IPS DF 4.7 (cell line): ENCODE measurements at regions not wholly inside any gene's neighbourhood (a gene's known extent, or its start where the extent isn't known, plus 50 kb on each side); places are given as distances from the start of the nearest gene placed in this dataset.

Source experiments
- DNase-seq: peaks from one replicate; pipeline ENCODE4 v3.0.0-alpha.2; 2013; ENCODE audit warnings: low spot score; ENCODE audit errors: extremely low read depth

- no peak for DNase-seq
These were observed 231.3 kb upstream of the CELF2 start for GRCh38 chr10:10786109-10787090.

GRCh38 chr10:10787586-10787985 is 230.1 kb upstream of the CELF2 start:
- no peak for DNase-seq

GRCh38 chr10:10788761-10789160 is 228.9 kb upstream of the CELF2 start:
- DNase-seq = no peak

- no peak for DNase-seq
These were observed 225.8 kb upstream of the CELF2 start for GRCh38 chr10:10791869-10792268.

GRCh38 chr10:10792681-10793080 is 225.0 kb upstream of the CELF2 start:
- no peak for DNase-seq

- DNase-seq = no peak
These were observed 223.6 kb upstream of the CELF2 start for GRCh38 chr10:10794046-10794445.

GRCh38 chr10:10794791-10795191 is 222.9 kb upstream of the CELF2 start:
- DNase-seq = no peak

GRCh38 chr10:10796061-10796773 is 221.5 kb upstream of the CELF2 start:
- no peak for DNase-seq

- DNase-seq = no peak
These were observed 220.8 kb upstream of the CELF2 start for GRCh38 chr10:10796774-10797415.

GRCh38 chr10:10797513-10797912 is 220.2 kb upstream of the CELF2 start:
- no peak for DNase-seq

GRCh38 chr10:10798102-10798863 is 219.4 kb upstream of the CELF2 start:
- DNase-seq = no peak

- DNase-seq = no peak
These were observed 218.8 kb upstream of the CELF2 start for GRCh38 chr10:10798864-10799192.

GRCh38 chr10:10800961-10801360 is 216.7 kb upstream of the CELF2 start:
- DNase-seq = no peak

- no peak for DNase-seq
These were observed 214.4 kb upstream of the CELF2 start for GRCh38 chr10:10803278-10803677.

GRCh38 chr10:10804061-10804460 is 213.6 kb upstream of the CELF2 start:
- DNase-seq = no peak

GRCh38 chr10:10804998-10805740 is 212.5 kb upstream of the CELF2 start:
- no peak for DNase-seq

GRCh38 chr10:10807106-10807505 is 210.6 kb upstream of the CELF2 start:
- DNase-seq = no peak

- DNase-seq = no peak
These were observed 206.1 kb upstream of the CELF2 start for GRCh38 chr10:10811562-10811961.

- no peak for DNase-seq
These were observed 204.0 kb upstream of the CELF2 start for GRCh38 chr10:10813656-10814055.

GRCh38 chr10:10814069-10814468 is 203.6 kb upstream of the CELF2 start:
- no peak for DNase-seq

- no peak for DNase-seq
These were observed 201.2 kb upstream of the CELF2 start for GRCh38 chr10:10816447-10816846.
